Ishikawa (cell line): ENCODE measurements at regions not wholly inside any gene's neighbourhood (a gene's known extent, or its start where the extent isn't known, plus 50 kb on each side); places are given as distances from the start of the nearest gene placed in this dataset.

Experiments
- CEBPB ChIP-seq: IDR thresholded peaks from 2 replicates; pipeline ENCODE4 v1.6.1; 2012
- CREB1 ChIP-seq: IDR thresholded peaks from 2 replicates; pipeline ENCODE4 v1.6.1; 2012; ENCODE audit warnings: low read depth
- EP300 ChIP-seq: IDR thresholded peaks from 2 replicates; pipeline ENCODE4 v1.6.1; 2012; ENCODE audit warnings: borderline replicate concordance
- RAD21 ChIP-seq: IDR thresholded peaks from 2 replicates; pipeline ENCODE4 v1.6.1; 2012; ENCODE audit warnings: low read depth
- REST ChIP-seq: IDR thresholded peaks from 2 replicates; pipeline ENCODE4 v1.6.1; 2012; ENCODE audit warnings: low read depth, mild to moderate bottlenecking
- TAF1 ChIP-seq: IDR thresholded peaks from 2 replicates; pipeline ENCODE4 v1.6.1; 2012; ENCODE audit warnings: low read depth, mild to moderate bottlenecking
- TCF12 ChIP-seq: IDR thresholded peaks from 2 replicates; pipeline ENCODE4 v1.6.1; 2012; ENCODE audit warnings: low read depth
- TEAD4 ChIP-seq: IDR thresholded peaks from 2 replicates; pipeline ENCODE4 v1.6.1; 2012
- USF1 ChIP-seq: IDR thresholded peaks from 2 replicates; pipeline ENCODE4 v1.6.1; 2012
- YY1 ChIP-seq: IDR thresholded peaks from 2 replicates; pipeline ENCODE4 v1.6.1; 2012; ENCODE audit warnings: low read depth
- TF ChIP-seq, protein P1 (sequence below): IDR thresholded peaks from 2 replicates; pipeline ENCODE4 v1.6.1; 2012

DNA sequence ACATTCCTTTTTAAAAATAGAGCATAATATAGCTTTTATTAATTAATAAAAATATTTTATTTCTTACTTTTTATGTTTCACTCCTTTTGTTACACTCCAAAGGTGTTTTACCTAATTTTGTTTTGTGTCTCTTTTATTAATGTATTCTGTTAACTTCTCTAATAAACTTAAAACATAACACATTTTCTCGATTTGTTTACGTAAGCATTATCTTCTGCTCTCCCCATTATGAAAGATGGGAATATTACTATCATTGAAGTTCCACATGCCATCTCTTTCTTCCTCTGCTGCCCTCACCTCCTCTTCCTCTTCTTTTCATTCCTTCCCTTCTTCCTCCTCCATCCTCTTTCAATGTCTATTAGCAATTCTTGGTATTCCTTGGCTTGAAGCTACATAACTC is 85.0 kb upstream of the HCRTR2 start:
- TF ChIP-seq EP300 (no peak), TAF1 (no peak), REST (no peak), USF1 (no peak), TEAD4 (no peak), YY1 (no peak), TCF12 (no peak), RAD21 (no peak), CEBPB (no peak), CREB1 (no peak)
- TF ChIP-seq, protein P1, sequence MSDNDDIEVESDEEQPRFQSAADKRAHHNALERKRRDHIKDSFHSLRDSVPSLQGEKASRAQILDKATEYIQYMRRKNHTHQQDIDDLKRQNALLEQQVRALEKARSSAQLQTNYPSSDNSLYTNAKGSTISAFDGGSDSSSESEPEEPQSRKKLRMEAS: no peak
